ENCODE measurements at regions not wholly inside any gene's neighbourhood (a gene's known extent, or its start where the extent isn't known, plus 50 kb on each side); places are given as distances from the start of the nearest gene placed in this dataset.
"Not testable (repeated sequence)": the region's sequence is repeated elsewhere in the genome, so short reads cannot be mapped to it uniquely, and the experiment has no call there.

DNA sequence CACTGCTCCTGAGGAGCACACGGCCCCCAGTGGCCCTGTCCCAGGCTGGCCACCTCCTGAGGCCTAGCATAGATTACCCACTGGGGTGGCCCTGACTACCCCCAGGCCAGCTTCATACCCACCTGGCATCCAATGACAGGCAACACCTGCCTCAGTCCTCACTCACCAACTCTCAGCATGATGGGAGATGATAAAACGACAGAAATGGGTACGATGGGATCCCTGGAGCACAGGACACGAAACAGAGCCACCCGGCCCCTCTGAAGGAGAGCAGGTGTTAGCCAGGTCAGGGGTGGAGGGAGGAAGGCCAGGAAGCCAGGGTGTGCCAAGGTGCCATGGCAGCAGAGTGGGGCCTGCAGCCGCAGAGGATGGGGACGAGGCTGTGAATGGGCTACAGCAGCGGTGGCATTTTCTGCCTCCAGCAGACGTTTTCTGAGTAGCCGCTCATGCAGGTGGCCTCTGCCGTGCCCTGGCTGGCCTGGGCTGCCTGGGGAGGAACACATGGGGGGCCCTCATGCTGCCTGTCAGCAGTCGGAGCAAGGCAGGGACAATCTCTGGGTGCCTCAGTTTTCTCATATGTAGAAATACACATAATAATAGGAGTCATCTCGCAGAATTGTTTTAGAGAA is 50.2 kb upstream of the FGF3 start:
- DNase-seq (ENCODE audit: low read depth) = no peak

DNA sequence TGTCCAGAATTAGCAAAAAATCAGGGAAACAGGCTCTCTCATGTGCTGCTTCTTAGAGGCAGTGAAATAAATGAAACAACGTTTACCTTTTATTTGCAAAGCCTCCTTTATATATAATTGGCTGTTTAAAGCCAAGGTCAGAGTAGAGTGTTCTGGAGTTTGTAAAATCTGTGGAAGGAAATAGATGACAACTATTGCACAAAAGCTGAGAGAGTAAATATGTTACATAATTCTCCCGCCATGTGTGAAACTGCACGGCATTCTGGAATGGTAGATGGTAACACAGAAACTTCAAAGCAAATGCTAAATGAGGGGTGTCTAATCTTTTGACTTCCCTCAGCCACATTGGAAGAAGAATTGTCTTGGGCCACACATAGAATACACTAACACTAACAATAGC is 51.5 kb upstream of the FGF3 start:
- no peak for DNase-seq (ENCODE audit: low read depth)

DNA sequence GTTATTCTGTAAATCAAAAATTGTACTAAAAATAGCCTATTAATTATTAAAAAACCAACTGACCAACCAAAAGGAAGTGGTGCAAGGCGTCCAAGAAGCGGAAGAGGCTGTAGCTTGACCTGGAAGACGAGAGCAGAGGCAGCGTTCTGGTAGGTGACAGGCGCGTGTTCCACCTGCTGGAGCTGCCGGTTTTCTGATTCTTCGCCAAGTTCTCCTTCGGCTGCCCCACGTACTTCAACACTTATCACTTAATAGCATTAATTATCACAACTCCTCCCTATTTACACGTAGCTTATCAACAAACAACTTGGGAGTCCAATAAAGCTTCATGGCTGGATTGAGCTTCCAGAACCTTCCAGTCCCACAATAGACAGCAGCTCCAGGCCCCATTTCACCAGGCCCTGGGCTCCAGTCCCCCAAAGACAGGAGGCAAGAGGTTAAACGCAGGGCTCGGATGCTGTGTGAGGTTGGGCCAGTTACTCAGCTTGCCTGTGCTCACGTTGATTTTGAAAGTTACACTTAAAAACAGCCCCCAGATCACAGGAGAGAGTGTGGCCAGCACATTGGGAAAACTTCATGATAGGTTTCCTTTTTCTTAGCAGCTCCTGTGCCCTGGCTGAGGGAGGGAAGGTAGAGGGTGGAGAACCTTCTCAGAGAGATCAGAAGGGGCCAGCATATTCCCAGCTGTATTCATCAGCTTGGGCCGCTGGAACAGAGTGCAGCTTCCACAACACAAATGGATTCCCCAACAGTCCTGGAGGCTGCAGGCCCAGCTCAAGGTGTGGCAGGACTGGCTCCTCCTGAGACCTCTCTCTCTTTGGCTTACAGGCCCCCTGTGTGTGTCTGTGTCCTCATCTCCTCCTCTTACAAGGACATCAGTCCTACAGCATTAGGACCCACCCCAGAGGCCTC is 54.2 kb upstream of the FGF3 start:
- DNase-seq (ENCODE audit: low read depth) = no peak

DNA sequence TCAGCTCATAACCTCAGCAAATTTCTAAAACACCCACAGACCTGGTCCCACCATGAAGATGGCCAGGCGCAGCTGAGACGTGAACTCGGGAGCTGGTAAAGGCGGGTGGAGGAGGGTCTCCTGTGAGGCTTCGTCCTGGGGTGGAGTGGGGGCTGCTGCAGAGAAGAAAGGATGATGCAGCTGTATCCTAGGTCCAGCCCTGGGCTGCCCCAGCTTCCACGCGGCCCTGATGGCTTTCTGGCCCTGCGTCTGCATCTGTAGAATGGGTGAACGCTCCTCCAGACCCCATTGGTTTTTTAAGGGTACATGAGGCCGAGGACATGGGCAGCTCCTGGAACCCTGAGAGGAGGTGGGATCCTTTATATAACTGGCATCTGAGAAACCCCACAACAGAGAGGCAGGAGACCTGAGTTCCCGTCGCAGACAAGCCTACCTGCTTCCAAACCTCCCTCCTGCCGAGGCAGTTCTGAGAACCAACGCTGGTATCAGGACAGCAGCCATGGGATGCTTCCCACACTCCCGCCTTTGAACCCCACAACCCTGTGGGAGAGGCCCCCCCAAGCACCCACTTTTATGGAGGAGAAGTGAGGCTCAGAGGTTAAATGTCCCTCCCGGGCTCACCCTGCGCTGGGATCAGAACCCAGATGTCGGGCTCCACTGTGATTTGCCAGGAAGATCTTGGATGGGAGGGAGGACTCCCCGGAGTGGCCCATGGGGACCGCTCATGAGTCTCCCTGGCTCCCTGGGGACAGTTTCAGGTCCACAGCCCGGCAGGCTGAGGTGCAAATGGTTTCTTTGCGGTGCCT is 55.2 kb upstream of the FGF3 start:
- DNase-seq (ENCODE audit: low read depth) = no peak

DNA sequence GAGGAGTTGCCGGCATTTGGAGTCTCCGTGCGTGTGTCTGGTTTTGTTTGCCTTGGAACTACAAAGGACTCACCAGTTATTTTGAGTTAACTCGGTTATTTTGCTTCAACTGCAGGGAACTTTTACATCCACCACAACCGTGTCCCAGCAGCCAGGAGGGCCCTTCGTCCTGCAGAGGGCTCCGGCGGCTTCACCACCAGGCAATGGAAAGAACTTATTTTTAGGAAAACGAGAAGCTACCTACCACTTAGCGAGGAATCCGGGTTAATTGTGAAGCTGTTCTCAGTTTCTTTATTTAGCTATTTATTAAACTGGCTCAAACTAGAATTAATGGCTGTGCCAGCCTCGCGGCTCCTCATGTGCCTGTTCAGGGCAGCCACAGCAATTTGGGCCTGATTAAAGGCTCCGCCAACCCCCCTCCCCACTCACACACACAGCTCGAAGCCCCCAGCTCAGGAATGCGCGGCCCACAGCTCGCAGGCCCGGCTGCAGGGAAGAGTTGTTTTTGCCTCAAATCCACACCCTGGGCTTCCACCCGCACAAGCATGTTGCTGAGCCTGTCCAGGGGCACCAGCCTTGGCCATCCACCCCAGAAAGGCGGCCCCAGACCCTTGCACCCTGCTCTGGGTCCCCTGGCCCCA is 55.9 kb upstream of the FGF3 start:
- no peak for DNase-seq (ENCODE audit: low read depth)

DNA sequence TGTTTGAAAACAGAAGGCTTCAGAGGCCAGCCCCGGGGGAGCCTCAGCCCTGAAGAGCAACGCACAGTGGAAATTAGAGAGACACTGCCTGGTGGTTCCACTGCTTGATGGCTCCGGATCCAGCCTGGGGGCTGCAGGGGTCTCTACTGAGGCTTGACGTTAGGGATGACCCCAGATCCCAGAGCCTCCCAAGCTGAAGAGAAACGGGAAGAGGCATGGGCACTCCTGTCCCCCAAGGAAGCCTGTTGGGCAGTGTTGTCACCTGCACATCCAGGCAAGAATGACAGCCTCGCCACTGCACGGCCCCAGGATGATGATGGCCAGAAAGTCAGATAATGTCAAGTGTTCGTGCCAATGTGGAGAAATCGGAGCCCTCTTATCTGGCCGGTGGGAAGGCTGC is 56.8 kb upstream of the FGF3 start:
- no peak for DNase-seq (ENCODE audit: low read depth)

DNA sequence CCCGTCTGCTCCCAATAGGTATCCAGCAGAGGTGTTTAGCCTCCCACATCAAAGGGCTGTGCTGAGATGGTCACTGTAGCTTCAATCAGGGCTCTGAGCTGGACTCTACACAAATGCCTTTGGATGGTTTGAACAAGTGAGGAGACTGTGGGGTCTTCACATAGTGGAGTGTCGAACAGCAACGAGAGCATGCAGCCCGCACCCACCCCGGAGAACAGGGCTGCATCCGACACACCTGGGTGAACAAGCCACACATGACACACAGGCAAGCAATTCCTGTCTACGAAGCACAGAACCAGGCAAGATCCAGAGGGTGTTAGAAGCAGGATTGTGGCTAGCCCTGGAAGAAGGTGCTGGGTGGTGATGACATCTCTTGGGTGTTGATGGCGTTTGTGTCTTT is 58.0 kb upstream of the FGF3 start:
- DNase-seq (ENCODE audit: low read depth) = no peak

DNA sequence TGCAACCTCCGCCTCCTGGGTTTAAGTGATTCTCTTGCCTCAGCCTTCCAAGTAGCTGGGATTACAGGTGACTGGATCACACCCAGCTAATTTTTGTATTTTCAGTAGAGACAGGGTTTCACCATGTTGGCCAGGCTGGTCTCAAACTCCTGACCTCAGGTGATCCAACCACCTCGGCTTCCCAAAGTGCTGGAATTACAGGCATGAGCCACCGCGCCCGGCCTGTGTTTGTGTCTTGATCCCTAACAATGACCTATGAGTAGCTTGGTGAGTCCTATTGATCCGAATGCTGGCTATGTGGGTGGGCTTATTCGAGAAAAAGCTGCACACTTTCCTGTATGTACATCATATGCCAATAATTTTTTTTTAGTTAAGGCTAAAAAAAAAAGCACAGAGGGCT is 58.5 kb upstream of the FGF3 start:
- DNase-seq (ENCODE audit: low read depth) = not testable (repeated sequence)

DNA sequence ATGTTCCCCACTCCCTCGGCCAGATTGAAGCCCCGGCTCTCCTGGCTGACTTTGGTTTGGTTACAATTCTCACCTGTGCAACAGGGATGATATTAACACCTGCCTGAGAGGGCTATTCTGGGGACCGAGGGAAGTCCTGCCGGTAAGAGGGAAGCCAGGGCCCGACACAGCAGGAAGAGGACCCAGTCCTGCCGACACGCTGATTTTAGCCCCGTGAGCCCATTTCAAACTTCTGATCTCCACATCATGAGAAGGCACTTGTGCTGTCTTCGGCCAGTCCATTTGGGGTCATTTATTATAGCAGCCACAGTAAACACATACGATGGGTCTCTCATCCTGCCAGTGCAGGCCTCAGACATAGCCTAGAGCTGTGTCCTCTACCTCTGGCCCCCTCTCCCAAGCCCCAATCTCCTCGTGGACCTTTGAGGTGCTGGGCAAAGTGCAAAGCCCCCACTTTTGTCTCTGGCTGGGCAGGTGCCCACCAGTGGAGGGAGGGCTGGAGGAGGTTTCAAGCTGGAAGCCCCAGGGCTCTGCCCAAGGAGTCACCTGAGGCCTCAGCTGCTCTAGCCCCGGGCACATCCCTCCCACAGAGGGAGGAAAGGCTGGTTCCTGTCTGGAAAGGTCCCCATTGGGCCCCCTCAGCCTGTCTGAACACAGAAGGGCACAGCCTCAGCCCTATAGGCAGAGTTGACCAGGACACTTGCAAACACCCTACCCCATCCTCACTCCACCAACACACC is 59.1 kb upstream of the FGF3 start:
- DNase-seq (ENCODE audit: low read depth) = no peak

DNA sequence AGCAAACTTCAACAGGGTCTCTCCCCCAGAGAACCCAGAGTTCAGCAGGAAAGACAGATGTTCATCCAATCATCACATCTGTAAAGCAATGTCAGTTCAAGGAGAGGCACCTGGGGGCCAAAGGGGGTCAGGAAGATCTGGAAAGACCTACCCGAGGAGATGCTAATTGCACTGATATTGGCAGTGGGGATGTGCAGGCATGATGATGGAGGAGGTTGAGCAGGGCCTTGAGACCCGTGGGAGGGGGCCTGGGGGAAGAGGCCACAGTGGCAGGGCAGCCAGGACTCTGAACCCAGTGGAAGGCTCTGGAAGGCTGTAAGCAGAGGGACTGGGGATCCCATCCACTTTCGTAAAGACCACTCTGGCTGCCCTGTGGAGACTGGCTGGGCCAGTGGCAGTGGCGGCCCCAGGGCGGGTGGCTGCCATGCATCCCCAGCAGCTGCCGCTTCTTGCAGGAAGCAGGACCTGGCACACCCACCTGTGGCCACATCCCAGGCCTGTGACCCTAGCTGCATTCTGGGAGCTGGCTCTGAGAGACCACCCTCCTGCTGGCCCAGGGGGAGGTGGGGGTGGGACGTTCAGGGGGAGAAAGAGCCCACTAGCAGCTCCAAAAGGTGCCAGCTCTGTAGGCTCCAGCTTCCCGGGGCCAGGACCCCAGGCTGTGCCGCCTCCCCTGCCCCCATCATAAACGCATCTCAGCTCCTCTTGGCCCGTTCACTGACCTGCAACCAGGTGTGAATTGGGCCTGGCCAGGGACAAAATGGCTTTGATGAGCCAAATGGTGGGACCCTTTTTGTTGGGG is 59.9 kb upstream of the FGF3 start:
- DNase-seq (ENCODE audit: low read depth) = no peak

DNA sequence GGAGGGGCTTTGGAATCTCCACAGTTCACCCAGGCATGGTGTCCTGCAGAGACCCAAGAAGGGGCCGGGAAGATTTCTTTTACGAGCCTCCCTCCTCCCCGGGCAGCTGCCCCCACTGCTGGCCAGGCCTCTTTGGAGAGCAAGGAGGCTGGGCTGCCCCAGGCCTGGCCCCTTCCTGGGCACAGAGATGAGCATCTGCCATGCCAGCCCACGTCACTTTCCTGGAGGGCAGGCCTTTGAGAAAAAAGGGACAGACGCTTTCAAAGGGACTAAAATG is 60.5 kb upstream of the FGF3 start:
- DNase-seq (ENCODE audit: low read depth) = no peak

DNA sequence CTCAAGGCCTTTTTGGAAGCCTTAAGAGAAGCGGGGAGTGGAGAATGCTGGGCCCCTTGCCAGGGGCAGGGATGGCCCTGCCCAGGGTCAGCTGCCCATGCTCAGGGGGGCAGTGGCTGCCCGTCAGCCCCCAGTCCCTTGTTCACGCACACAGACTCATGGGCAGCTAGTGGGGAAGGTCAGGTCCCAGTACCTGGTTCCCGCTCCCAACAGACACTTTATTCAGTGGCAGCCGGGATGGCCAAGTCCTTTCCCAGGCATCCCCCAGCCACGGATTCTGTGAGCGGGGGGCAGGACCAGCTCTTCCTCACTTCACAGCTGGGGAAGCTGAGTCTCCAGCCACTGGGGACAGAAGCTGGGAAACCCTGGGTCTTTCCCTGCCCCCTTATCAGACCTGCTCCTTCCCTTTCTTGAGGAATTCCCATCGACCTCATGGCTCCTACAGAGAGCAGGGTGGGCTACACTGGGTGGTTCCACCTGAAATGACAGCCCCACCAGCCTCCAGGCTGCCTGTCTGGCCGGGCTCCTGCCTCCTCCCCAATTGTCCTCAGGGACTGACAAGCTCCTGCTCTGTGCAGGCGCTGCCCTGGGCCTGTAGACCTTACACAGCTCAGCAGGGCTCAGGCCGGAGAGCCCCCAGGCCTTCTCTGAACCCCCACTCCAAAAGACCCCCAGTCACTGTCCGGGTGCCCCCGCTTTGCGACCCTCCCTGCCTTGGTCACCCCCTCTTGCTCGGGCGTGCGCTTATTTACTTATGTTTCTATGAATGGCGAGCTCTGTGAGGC is 61.0 kb upstream of the FGF3 start:
- no peak for DNase-seq (ENCODE audit: low read depth)

DNA sequence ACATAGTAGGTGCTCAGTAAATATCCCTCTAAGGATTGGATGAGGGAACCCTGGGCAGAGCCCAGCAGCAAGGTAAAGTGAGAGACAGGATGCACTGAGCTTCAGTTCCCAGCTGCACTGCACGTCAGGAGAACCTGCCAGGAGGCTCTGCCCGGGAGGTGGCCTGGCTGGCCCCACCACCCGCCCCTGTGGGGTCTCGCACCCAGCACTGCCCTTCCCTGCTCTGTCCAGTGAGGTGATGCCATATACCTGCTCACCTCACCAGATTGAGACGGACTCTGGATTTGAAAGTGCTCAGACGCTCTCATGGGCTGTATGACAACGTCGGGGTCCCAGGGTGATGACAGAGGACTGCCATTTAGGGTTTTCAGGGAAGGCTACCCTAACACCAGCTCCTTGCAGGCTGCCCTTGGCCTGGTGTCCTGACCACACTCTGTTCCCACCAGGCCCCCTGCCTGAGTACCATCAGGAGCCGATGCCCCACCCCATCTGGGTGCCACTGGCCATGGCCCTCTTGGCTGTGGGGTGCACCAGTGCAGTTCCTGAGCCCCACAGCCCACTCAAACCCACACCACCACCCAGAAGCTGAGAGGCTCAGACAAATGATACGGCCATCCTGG is 61.7 kb upstream of the FGF3 start:
- no peak for DNase-seq (ENCODE audit: low read depth)

DNA sequence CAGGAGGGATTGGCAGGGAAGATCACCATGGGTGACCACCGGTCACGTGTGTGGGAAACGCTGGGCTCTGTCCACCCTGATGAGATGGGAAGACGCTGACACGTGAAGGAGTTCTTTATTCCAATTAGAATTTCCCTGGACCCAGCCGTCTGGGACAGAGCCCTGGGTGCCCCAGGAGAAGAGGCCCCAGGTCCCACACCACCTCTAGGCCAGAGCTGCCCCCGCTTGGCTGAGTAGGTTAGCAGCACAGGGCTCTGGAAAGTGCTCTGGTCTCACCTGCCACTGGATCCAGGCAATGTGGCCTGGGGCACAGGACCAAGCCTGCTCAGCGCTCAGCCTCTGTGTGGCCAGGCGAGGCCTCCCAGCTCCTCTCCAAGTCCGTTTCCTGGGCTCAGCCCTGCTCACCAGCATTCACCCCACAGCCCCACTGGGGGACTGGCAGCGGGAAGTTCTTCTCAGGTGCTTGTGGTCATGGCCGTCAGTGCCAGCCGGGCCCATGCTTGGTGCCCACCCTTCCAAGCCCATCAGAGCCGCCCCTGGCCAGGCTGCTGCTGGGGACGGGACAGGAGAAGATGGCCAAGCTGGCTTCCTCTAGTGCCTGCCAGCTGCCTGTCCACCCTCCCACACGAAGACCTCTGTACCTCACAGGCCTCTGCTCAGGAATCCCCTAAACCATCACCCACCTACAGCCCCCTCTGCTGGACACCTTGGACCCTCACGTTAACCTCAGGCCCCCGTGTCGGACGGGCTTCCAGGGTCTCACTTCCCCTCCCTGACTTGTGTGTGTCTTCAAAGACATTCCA is 62.5 kb upstream of the FGF3 start:
- DNase-seq (ENCODE audit: low read depth) = no peak

DNA sequence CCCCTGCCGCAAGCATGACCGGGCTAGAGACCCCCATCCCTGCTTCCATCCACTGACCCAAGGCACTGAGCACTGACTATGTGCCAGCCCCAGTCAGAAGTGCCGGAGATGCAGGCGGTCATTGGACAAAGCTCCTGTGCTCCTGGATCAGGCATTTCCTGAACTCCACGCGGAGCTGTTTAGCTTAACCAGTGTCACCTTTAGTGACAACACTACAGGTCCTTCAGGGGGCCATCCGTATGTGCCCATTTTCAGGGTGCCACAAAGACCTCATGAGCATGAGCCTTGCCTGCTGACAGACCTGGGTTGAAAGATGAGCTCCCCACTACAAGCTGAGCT is 63.0 kb upstream of the FGF3 start:
- no peak for DNase-seq (ENCODE audit: low read depth)

DNA sequence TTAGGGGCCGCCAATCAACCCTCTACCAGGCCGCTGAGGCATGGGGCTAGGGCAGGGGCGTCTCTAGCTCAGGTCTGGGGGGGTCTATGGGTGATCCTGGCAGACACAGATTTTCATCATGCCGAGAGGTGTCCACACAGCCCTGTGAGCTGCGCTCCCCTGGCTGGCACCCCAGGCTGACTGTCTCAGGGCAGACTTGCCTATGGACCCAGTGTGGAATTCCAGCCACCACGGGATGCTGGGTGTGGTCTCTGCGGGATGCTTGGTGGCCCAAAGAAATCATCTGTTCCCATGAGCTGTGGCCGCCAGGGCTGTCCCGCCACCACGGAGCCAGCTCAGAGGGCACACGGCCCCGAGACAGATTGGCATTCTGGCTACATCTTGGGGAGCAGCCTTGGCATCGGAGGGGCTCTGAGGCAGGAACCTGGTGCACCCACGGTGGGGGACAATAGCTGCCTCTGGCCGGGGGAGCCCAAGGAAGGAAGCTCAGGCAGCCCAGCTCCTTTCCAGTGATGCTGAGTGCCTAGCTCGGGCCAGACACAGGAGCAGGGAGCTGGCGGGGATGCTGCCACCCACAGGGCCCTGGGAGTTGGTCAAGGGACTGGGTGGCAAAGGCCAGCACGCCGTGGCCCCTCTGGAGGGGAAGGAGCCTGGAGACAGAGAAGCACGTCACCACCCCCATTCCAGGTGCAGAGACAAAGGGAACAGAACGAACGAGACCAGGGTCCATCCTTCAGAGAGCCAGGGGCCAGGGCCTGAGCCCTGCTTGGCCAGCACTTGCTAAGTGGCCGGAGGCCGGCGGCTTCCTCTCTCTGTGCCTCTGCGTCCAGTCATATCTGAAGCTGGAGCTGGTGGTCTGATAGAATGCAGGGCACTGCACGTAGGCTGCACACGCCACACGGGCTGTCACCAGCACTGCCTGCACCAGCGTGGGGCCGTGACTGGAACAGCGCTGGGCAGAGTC is 64.4 kb upstream of the FGF3 start:
- DNase-seq (ENCODE audit: low read depth) = no peak

DNA sequence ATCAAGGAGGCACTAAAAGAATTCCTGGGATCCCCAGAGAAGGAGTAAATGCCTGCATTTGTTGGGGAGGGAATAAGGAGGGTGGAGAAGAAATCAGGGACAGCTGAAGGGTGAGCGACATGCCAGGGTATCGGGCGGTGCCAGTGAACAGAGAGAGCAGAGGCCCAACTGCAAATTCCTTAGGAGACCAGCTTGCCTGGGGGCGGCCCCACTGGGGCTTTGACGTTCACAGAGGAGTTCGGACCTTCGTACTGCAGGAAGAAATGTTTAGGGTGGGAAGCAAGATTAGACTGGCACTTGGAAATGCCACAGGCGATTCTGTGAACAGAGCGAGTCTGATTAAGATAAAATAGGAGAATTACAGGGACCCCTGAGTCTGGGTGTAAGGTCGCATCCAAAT is 65.1 kb upstream of the FGF3 start:
- DNase-seq (ENCODE audit: low read depth) = no peak

All from HT1080 (cell line).